Naive B cell (primary cell): ENCODE measurements at regions not wholly inside any gene's neighbourhood (a gene's known extent, or its start where the extent isn't known, plus 50 kb on each side); places are given as distances from the start of the nearest gene placed in this dataset.
"Not testable (repeated sequence)": the region's sequence is repeated elsewhere in the genome, so short reads cannot be mapped to it uniquely, and the experiment has no call there.

Experiments
- ATAC-seq, 2 donors: fragments of 150-1000 bp; cut with Tn5 transposase; 2 replicates each; pipeline ENCODE4 v1.10.0; 2021; ENCODE audit warnings: low read depth in 2 of 2, mild to moderate bottlenecking in 2 of 2, moderate library complexity in 2 of 2
- DNase-seq: peaks from one replicate; pipeline ENCODE4 v3.0.0; 2022
- H3K27ac Mint-ChIP-seq, 6 donors: one replicate each; pipeline ENCODE4 v1.8.0; 2020 to 2022; ENCODE audit warnings: mild to moderate bottlenecking in 6 of 6, mixed read lengths in 6 of 6, moderate library complexity in 5 of 6, inconsistent platforms in 2 of 6
- H3K27me3 Mint-ChIP-seq, 3 donors: one replicate each; pipeline ENCODE4 v1.8.0; 2021 to 2022; ENCODE audit warnings: mixed read lengths in 3 of 3, mild to moderate bottlenecking in 1 of 3
- H3K36me3 Mint-ChIP-seq, 2 donors: one replicate each; pipeline ENCODE4 v1.8.0; 2020 to 2022; ENCODE audit warnings: mixed read lengths in 2 of 2, inconsistent platforms in 1 of 2, mild to moderate bottlenecking in 1 of 2
- H3K4me1 Mint-ChIP-seq, 3 donors: one replicate each; pipeline ENCODE4 v1.8.0; 2020 to 2022; ENCODE audit warnings: mixed read lengths in 3 of 3, inconsistent platforms in 1 of 3, mild to moderate bottlenecking in 1 of 3, moderate library complexity in 1 of 3
- H3K4me3 Mint-ChIP-seq, 8 donors: one replicate each; pipeline ENCODE4 v1.8.0; 2020 to 2022; ENCODE audit warnings: mild to moderate bottlenecking in 8 of 8, mixed read lengths in 8 of 8, moderate library complexity in 8 of 8, inconsistent platforms in 2 of 8
- H3K9me3 Mint-ChIP-seq, 7 donors: one replicate each; pipeline ENCODE4 v1.8.0; 2020 to 2022; ENCODE audit warnings: mixed read lengths in 7 of 7, mild to moderate bottlenecking in 5 of 7, inconsistent platforms in 2 of 7, moderate library complexity in 1 of 7

DNA sequence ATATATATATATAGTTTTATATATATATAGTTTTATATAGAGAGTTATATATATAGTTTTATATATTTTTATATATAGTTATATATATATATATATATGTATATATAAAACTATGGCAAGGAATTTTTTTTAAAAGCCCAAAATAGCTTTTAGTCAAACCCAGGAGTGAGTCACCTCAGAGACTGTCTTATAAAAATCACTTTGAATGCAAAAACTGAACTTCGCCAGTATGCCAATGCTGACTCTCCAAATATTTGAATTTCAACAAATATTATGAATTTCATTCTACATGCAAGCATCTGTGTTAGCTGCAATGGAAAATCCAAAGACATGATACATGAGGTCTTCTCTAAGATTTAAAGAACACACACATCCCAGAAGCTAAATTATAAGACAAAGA lies 132.8 kb upstream of the NR2F2 start:
- no peak for DNase-seq
- peaks cover 0 to 26% (median 4%) of the 10 kb centered on the region in 7 donors for H3K9me3 Mint-ChIP-seq
- no peak overlapping the region for H3K27ac Mint-ChIP-seq
- H3K4me1 Mint-ChIP-seq = no peaks in the 10 kb centered on the region
- ATAC-seq = no peak
- peaks cover 0 to 7% of the 10 kb centered on the region in 2 donors for H3K36me3 Mint-ChIP-seq
- no peak overlapping the region for H3K4me3 Mint-ChIP-seq
- H3K27me3 Mint-ChIP-seq = peaks cover 0 to 6% (median 0%) of the 10 kb centered on the region in 3 donors

DNA sequence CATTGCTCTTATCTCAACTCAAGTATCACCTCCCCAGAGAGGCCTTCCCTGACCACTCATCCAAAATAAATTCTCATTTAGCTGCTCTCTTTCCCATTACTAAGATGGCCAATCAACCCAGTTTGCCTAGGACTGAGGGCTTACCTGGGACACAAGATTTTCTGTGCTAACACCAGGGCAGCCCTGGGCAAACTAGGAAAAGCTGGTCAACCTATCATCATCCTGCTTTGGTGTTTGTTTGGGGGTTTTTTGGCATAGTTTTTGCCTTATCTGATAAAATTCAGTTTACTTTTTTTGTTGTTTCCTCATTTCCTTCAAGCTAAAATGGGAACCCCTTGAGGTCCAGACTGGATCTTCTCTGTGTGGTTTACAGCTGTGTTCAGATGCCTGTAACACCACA lies 131.4 kb upstream of the NR2F2 start:
- Mint-ChIP-seq H3K4me1 (no peaks in the 10 kb centered on the region), H3K27ac (no peak overlapping the region), H3K9me3 (peaks cover 1 to 26% (median 4%) of the 10 kb centered on the region in 7 donors), H3K36me3 (peaks cover 0 to 7% of the 10 kb centered on the region in 2 donors), H3K4me3 (no peak overlapping the region), H3K27me3 (peaks cover 0 to 6% (median 0%) of the 10 kb centered on the region in 3 donors)
- DNase-seq (no peak), ATAC-seq (no peak)

DNA sequence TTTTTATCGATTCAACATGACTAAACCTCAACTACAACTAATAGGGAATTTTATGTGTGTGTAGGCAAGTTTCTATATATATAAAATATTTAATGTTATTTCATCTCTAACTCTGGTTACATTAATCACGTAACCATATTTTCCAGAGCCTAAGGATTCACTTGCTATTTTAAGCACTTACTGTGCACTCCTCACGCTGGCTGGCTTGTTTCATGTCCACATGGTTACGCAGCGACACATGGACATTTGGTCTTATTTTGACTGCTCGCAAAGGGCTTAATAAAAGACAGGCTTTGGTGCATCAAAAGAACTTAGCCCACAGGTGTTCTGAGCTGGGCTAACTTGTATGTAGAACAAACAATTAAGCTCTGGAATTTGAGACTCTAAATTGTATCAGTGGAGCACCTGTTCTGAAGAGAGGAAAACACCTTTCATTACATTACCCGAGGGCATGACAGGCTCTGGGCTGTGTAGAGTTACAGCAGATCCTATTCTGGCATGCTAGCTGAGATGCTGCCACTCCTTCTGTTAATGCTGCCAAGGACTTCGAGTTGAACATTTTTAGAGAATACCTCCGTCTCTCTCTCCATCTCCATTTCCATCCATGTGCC lies 130.0 kb upstream of the NR2F2 start:
- Mint-ChIP-seq H3K36me3 (peaks cover 0 to 7% of the 10 kb centered on the region in 2 donors), H3K4me3 (no peak overlapping the region), H3K4me1 (no peaks in the 10 kb centered on the region), H3K27me3 (peaks cover 0 to 6% (median 0%) of the 10 kb centered on the region in 3 donors), H3K9me3 (peaks cover 4 to 24% (median 7%) of the 10 kb centered on the region in 7 donors), H3K27ac (no peak overlapping the region)
- DNase-seq = no peak
- no peak for ATAC-seq

DNA sequence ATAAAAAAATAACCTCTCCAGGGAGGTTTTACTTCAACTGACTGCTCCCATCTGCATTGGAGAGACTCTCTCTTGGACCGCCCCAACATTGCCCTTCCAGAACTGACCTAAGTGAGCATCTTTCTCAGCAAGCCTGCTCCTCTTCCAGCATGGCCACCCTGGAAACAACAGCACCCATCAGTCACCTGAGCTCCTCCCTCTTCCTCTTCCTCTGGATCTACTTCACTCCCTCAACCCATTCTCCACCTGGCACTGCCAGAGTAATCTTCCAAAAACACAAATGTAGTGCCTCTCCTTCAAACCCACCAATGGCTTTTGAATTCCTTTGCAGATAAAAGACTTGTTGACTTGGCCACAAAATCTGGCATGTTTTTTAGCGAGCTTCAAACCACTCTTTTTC lies 128.8 kb upstream of the NR2F2 start:
- Mint-ChIP-seq H3K9me3 (peaks cover 6 to 23% (median 12%) of the 10 kb centered on the region in 7 donors), H3K4me1 (no peaks in the 10 kb centered on the region), H3K36me3 (peaks cover 0 to 7% of the 10 kb centered on the region in 2 donors), H3K27me3 (peaks cover 0 to 6% (median 0%) of the 10 kb centered on the region in 3 donors), H3K4me3 (no peak overlapping the region), H3K27ac (no peak overlapping the region)
- DNase-seq (no peak), ATAC-seq (no peak)

DNA sequence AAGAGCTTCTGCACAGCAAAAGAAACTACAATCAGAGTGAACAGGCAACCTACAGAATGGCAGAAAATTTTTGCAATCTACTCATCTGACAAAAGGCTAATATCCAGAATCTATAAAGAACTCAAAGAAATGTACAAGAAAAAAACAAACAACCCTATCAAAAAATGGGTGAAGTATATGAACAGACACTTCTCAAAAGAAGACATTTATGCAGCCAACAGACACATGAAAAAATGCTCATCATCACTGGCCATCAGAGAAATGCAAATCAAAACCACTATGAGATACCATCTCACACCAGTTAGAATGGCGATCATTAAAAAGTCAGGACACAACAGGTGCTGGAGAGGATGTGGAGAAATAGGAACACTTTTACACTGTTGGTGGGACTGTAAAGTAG lies 124.9 kb upstream of the NR2F2 start:
- not testable (repeated sequence) for H3K36me3 Mint-ChIP-seq, H3K27me3 Mint-ChIP-seq, H3K4me1 Mint-ChIP-seq, ATAC-seq, H3K27ac Mint-ChIP-seq, DNase-seq, H3K4me3 Mint-ChIP-seq
- peaks cover 6 to 28% (median 14%) of the 10 kb centered on the region in 7 donors for H3K9me3 Mint-ChIP-seq

DNA sequence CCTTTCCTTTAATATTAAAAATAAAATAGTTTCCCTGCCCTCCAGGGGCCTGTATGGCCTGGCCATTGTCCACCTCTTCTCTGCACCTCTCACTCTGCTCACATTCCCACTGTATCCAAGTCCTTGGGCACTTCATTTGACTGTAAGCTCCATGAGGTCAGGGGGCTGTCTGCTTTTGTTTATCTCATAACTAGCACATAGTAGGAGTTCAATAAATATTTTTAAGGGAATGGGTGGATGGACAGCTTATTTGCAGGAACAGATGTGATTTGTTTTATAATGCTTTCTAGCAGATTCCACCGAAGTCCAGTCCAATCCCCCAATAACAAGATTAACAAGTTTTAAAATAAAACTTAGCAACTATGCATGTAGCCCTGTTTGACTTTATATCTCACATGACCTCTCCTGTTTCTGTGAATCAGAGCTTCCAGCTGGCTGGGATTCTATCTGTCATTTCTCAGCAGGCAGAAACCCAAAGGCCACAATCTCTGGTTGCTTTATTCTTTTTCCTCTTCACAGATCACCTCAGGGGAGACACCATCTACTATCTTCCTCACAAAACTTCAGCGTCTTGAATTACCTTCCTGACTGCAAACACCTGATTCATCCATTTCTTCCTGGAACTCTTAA lies 123.0 kb upstream of the NR2F2 start:
- Mint-ChIP-seq H3K36me3 (no peaks in the 10 kb centered on the region), H3K4me3 (no peak overlapping the region), H3K4me1 (no peaks in the 10 kb centered on the region), H3K9me3 (peaks cover 4 to 24% (median 12%) of the 10 kb centered on the region in 7 donors), H3K27me3 (no peaks in the 10 kb centered on the region), H3K27ac (no peak overlapping the region)
- ATAC-seq = no peak
- DNase-seq = no peak

DNA sequence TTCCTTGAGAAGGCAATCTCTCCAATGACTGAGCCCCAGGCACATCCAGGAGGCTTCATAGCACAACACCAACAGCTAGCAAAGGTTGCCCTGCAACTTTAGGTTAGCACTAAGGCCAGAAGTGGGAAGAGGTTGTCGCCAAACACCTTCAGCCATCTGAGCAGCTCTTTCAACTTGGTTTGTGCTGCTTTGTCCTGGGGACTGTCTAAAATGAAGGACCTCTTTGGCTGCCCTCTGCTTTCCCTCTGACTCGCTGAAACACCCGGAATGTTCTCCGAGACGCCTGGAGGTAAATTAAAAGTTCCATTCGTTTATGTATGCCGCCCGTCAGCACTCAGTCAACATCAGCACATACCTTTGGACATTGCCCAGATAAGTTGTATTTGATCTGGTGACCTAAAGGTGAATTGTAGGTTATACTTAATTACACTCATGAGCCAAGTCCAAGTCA lies 121.2 kb upstream of the NR2F2 start:
- no peak overlapping the region for H3K27ac Mint-ChIP-seq
- H3K9me3 Mint-ChIP-seq = peaks cover 4 to 24% (median 12%) of the 10 kb centered on the region in 7 donors
- H3K27me3 Mint-ChIP-seq = no peaks in the 10 kb centered on the region
- no peaks in the 10 kb centered on the region for H3K36me3 Mint-ChIP-seq
- no peaks in the 10 kb centered on the region for H3K4me1 Mint-ChIP-seq
- ATAC-seq (no peak), DNase-seq (no peak)
- no peak overlapping the region for H3K4me3 Mint-ChIP-seq

DNA sequence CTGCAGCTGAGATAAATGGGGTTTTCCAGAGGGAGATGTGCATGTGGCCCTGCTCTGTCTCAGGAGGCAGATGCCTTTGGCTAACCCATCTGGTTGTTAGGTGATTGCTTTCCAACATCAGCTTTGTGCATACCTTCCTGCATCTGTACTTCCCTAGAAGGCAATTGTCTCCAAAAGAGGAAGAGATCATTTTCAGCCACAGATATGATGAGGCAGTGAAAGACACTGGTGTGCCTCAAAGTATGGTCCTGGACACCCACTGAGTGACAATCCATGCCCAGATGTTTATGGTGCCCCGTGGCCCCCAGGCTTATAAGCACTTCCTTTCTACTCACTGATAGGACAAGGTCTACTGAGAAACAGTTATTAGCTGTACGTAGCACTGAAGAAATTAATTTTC lies 117.5 kb upstream of the NR2F2 start:
- H3K36me3 Mint-ChIP-seq = no peaks in the 10 kb centered on the region
- H3K9me3 Mint-ChIP-seq = peaks cover 0 to 12% (median 3%) of the 10 kb centered on the region in 7 donors
- no peak for ATAC-seq
- H3K4me1 Mint-ChIP-seq = no peaks in the 10 kb centered on the region
- H3K27me3 Mint-ChIP-seq = no peaks in the 10 kb centered on the region
- no peak for DNase-seq
- no peak overlapping the region for H3K27ac Mint-ChIP-seq
- no peak overlapping the region for H3K4me3 Mint-ChIP-seq

DNA sequence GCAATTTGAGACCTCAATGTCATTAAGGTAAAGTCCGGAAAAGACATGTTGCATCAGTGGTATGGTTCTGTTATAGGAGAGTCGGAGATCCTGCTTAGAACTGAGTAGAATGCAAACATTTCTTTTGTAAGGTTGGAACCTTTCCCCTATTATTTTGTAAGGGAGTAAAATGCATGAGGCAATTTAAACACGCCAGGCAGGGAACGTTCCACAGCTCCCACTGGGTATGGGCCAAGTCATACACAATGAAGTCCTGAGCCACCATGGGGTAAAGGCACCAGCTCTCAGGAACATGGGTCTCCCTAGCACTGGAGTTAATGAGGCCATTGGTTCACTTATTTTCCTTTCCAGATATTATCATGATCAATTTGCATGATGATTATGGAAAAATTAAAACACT lies 116.6 kb upstream of the NR2F2 start:
- no peak overlapping the region for H3K27ac Mint-ChIP-seq
- H3K4me1 Mint-ChIP-seq = no peaks in the 10 kb centered on the region
- H3K27me3 Mint-ChIP-seq = no peaks in the 10 kb centered on the region
- H3K9me3 Mint-ChIP-seq = peaks cover 2 to 14% (median 4%) of the 10 kb centered on the region in 7 donors
- no peaks in the 10 kb centered on the region for H3K36me3 Mint-ChIP-seq
- ATAC-seq = no peak
- H3K4me3 Mint-ChIP-seq = no peak overlapping the region
- no peak for DNase-seq

DNA sequence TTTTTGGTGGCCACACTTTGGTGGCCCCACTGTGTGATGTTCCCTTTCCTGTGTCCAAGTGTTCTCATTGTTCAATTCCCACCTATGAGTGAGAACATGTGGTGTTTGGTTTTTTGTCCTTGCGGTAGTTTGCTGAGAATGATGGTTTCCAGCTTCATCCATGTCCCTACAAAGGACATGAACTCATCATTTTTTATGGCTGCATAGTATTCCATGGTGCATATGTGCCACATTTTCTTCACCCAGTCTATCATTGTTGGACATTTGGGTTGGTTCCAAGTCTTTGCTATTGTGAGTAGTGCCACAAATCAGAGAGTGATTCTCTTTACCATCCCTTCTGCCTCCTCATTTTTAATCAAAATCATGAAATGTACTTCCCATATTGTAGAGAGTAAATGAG lies 114.0 kb upstream of the NR2F2 start:
- peaks cover 0 to 14% (median 3%) of the 10 kb centered on the region in 7 donors for H3K9me3 Mint-ChIP-seq
- H3K4me3 Mint-ChIP-seq, ATAC-seq, H3K36me3 Mint-ChIP-seq, H3K27me3 Mint-ChIP-seq, H3K4me1 Mint-ChIP-seq, DNase-seq, H3K27ac Mint-ChIP-seq: not testable (repeated sequence)

DNA sequence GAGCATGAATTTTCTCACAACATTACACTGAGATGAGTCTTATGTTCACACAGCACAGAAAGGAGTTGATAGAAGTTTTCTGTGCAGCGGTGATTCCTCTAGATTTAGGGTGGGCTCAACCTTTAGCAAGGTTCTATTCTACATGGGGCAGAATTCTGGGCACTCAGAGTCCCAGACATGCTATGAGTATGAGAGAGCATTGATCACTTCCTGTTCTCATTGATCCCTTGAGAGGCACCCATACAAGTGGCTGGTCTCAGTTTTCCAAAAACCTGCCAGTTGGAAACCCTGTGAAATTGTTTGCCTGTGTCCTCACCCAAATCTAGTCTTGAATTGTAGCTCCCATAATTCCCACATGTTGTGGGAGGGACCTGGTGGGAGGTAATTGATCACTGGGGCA lies 112.5 kb upstream of the NR2F2 start:
- no peaks in the 10 kb centered on the region for H3K4me1 Mint-ChIP-seq
- DNase-seq (no peak), ATAC-seq (no peak)
- H3K4me3 Mint-ChIP-seq = no peak overlapping the region
- H3K27me3 Mint-ChIP-seq = no peaks in the 10 kb centered on the region
- no peaks in the 10 kb centered on the region for H3K36me3 Mint-ChIP-seq
- peaks cover 0 to 9% (median 3%) of the 10 kb centered on the region in 7 donors for H3K9me3 Mint-ChIP-seq
- no peak overlapping the region for H3K27ac Mint-ChIP-seq

DNA sequence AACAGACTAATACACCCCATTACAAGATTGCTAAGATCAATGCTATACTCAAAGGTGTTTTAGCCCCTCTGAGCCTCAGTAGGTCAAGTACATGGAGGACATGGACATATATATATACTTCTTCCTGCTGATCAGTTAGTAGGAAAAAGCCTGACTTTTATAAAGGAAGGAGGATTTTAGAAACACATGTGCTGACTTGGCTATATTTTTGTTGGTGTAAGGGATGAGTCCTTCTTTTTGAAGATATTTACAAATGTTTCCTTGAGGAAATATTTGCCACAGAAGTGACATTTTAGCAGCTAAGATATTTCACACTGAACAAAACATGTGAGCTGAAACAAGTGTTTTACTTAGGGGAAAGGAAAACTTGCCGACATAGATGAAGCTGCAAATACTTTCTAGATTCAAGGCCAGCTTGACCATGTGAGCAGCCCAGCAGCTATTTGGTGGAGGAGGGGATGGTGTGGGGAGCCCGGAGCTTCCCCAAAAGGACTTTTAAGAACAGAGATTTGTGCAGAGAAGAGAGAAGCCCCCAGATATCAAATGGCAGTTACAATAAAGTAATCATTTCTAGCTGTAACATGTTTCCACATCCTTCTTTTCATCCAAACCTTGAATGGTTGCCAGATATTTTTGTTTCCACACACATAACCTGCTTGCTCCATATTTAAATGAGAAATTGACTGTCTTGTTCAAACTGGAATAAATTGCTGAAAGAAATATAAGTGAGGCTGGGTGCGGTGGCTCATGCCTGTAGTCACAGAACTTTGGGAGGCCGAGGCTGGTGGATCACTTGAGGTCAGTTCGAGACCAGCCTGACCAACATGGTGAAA lies 111.7 kb upstream of the NR2F2 start:
- Mint-ChIP-seq H3K4me3 (no peak overlapping the region), H3K27ac (no peak overlapping the region), H3K27me3 (no peaks in the 10 kb centered on the region), H3K4me1 (no peaks in the 10 kb centered on the region), H3K9me3 (peaks cover 0 to 10% (median 3%) of the 10 kb centered on the region in 7 donors), H3K36me3 (no peaks in the 10 kb centered on the region)
- DNase-seq (no peak), ATAC-seq (no peak)

DNA sequence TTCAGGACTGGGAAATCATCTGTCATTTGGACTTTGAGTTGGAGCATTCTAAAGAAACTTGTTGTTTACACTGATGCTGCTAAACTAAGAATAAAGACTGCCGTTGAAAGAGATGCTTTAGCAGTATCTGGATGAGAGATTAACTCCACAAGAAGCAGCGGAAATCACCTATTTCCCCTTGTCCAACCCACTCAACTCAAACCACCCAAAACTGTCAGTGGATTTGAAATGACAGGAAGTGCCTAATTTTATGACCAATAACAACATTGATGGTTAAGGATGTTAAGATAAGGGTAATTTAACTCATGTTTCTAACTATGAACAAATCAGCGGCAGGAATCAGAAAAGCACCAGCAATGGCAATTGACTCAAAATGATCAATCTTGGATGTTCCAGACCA lies 110.8 kb upstream of the NR2F2 start:
- Mint-ChIP-seq H3K36me3 (no peaks in the 10 kb centered on the region), H3K27ac (no peak overlapping the region), H3K4me3 (no peak overlapping the region), H3K4me1 (no peaks in the 10 kb centered on the region), H3K9me3 (peaks cover 0 to 10% (median 3%) of the 10 kb centered on the region in 7 donors), H3K27me3 (no peaks in the 10 kb centered on the region)
- ATAC-seq (no peak), DNase-seq (no peak)

DNA sequence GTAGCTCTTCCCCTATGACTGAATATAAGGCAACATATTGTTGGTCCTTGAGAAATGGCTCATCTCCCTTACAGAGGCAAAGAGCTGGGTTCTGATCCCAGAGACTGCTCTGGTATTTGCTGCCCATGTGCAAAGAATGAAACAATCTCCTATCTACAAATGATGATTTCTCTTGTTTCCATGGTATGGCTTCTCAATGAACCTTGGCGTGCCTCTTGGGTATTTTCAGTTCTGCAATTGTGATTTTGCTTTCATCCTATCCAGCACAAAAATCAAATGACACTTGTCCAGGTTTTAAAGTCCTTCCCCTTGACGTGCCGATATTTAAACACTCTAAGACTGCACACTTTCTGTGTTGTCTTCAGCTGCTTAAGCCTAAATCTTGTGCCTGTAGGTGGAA lies 109.8 kb upstream of the NR2F2 start:
- ATAC-seq (no peak), DNase-seq (no peak)
- Mint-ChIP-seq H3K4me3 (no peak overlapping the region), H3K27me3 (no peaks in the 10 kb centered on the region), H3K27ac (no peak overlapping the region), H3K4me1 (no peaks in the 10 kb centered on the region), H3K9me3 (peaks cover 0 to 10% (median 3%) of the 10 kb centered on the region in 7 donors), H3K36me3 (no peaks in the 10 kb centered on the region)
